ENCODE measurements at regions not wholly inside any gene's neighbourhood (a gene's known extent, or its start where the extent isn't known, plus 50 kb on each side); places are given as distances from the start of the nearest gene placed in this dataset.

- Histone ChIP-seq H4K20me1 (replicated peaks; ENCODE audit: control insufficient read depth, extremely low read depth, insufficient read depth, low read length) (no peaks in the 10 kb centered on the region), H3K4me1 (ENCODE audit: control insufficient read depth, extremely low read depth, insufficient read depth, low read length) (no peaks in the 10 kb centered on the region), H3K9me3 (replicated peaks; ENCODE audit: control insufficient read depth, insufficient read depth, low read length) (no peaks in the 10 kb centered on the region), H3K4me3 (replicated peaks in 1 of 3; ENCODE audit: insufficient read depth in 1 of 3, low read depth in 1 of 3, low read length in 3 of 3) (no peak overlapping the region), H3K4me2 (ENCODE audit: insufficient read depth, low read length) (no peak overlapping the region), H3K9me1 (replicated peaks; ENCODE audit: control insufficient read depth, extremely low read depth, insufficient read depth, low read length) (no peaks in the 10 kb centered on the region), H3K79me2 (ENCODE audit: control insufficient read depth, insufficient read depth, low read length) (no peaks in the 10 kb centered on the region), H3K36me3 (ENCODE audit: control insufficient read depth in 2 of 2, extremely low read depth in 1 of 2, insufficient read depth in 2 of 2, low read length in 2 of 2) (no peaks in the 10 kb centered on the region), H2AFZ (ENCODE audit: low read depth, low read length) (no peak overlapping the region), H3K27me3 (ENCODE audit: control insufficient read depth in 2 of 2, insufficient read depth in 2 of 2, low read length in 2 of 2) (no peaks in the 10 kb centered on the region), H3K9ac (replicated peaks; ENCODE audit: extremely low read depth, insufficient read depth, low read length) (no peak overlapping the region), H3K27ac (ENCODE audit: insufficient read depth, low read depth, low read length) (no peak overlapping the region)
- TF ChIP-seq GATA2 (IDR thresholded peaks at IDR 0.05; ENCODE audit: insufficient read depth, insufficient read length, low read depth, low read length) (no peak), JUN (IDR thresholded peaks at IDR 0.05; ENCODE audit: borderline replicate concordance, insufficient read depth, insufficient read length, low read depth) (no peak), FOS (IDR thresholded peaks at IDR 0.05; ENCODE audit: borderline replicate concordance, insufficient read depth, low read length) (no peak), EZH2 (IDR thresholded peaks at IDR 0.05; ENCODE audit: borderline replicate concordance, low read depth, low read length, severe bottlenecking) (no peak), MYC (IDR thresholded peaks at IDR 0.05; ENCODE audit: low read depth, low read length) (no peak), CTCF (IDR thresholded peaks at IDR 0.05; ENCODE audit: extremely low read depth in 1 of 2, insufficient read depth in 1 of 2, low read depth in 1 of 2, low read length in 2 of 2) (no peak), POLR2AphosphoS5 (IDR thresholded peaks at IDR 0.05; ENCODE audit: insufficient read depth, low read depth, low read length) (no peak), POLR2A (IDR thresholded peaks at IDR 0.05; ENCODE audit: low read depth, low read length) (no peak), MAX (IDR thresholded peaks at IDR 0.05; ENCODE audit: insufficient read depth, insufficient read length) (no peak)
- dilution Hi-C loops (cut with MboI; ENCODE audit: extremely low pct_ligation_motif_present, low sequenced_read_pairs) (no loop called here), intact Hi-C loops (cut with micrococcal nuclease) (no loop called here)
- ChIA-PET POLR2A (no interaction called here), CTCF (no interaction called here)
- no peak for FAIRE-seq
- no peak for DNase-seq (ENCODE audit: low read depth, low spot score)
- BruUV-seq (replicated peaks) = no TSS peak
These were observed 166.5 kb downstream of the TBX22 start for GRCh38 chrX:80181079-80181478.
